ENCODE measurements at regions not wholly inside any gene's neighbourhood (a gene's known extent, or its start where the extent isn't known, plus 50 kb on each side); places are given as distances from the start of the nearest gene placed in this dataset.

- H3K4me3 ChIP-seq (ENCODE audit: low read depth in 1 of 2, low read length in 2 of 2), result no peak overlapping the region
- no peaks in the 10 kb centered on the region for H4K20me1 ChIP-seq (ENCODE audit: insufficient read depth, low read length)
- no peaks in the 10 kb centered on the region for H3K79me2 ChIP-seq (ENCODE audit: insufficient read depth, low read length)
- no peak for ATAC-seq (ENCODE audit: insufficient read depth, low read depth)
- H3K27ac ChIP-seq (ENCODE audit: low read length), result no peak overlapping the region
- no peaks in the 10 kb centered on the region for H3K4me1 ChIP-seq (ENCODE audit: insufficient read depth, low read length)
- H3K9ac ChIP-seq (ENCODE audit: low read depth, low read length), result no peak overlapping the region
- H3K4me2 ChIP-seq (ENCODE audit: insufficient read depth, low read length), result no peak overlapping the region
- no peak for DNase-seq
- H3K9me3 ChIP-seq (ENCODE audit: insufficient read depth, low read length, severe bottlenecking), result no peaks in the 10 kb centered on the region
- H3K36me3 ChIP-seq (ENCODE audit: insufficient read depth, low read length), result no peaks in the 10 kb centered on the region
- peaks cover 5% of the 10 kb centered on the region for H3K27me3 ChIP-seq (ENCODE audit: insufficient read depth, low read length, poor library complexity)
- H2AFZ ChIP-seq (ENCODE audit: low read depth, low read length), result no peak overlapping the region
- TF ChIP-seq EZH2 (IDR thresholded peaks at IDR 0.05; ENCODE audit: borderline replicate concordance, low read depth, low read length, severe bottlenecking) (no peak), CTCF (IDR thresholded peaks at IDR 0.05; ENCODE audit: borderline replicate concordance, extremely low read depth, low read length, poor library complexity, severe bottlenecking) (no peak)
These were observed 197.2 kb downstream of the C1orf94 start for GRCh38 chr1:34373912-34374311.

- H4K20me1 ChIP-seq (ENCODE audit: insufficient read depth, low read length), result no peaks in the 10 kb centered on the region
- no peaks in the 10 kb centered on the region for H3K36me3 ChIP-seq (ENCODE audit: insufficient read depth, low read length)
- H2AFZ ChIP-seq (ENCODE audit: low read depth, low read length), result no peak overlapping the region
- H3K4me3 ChIP-seq (ENCODE audit: low read depth in 1 of 2, low read length in 2 of 2), result no peak overlapping the region
- ATAC-seq (ENCODE audit: insufficient read depth, low read depth) (no peak), DNase-seq (no peak)
- H3K9me3 ChIP-seq (ENCODE audit: insufficient read depth, low read length, severe bottlenecking), result no peaks in the 10 kb centered on the region
- H3K4me2 ChIP-seq (ENCODE audit: insufficient read depth, low read length), result no peak overlapping the region
- no peak overlapping the region for H3K9ac ChIP-seq (ENCODE audit: low read depth, low read length)
- H3K27me3 ChIP-seq (ENCODE audit: insufficient read depth, low read length, poor library complexity), result peaks cover 7% of the 10 kb centered on the region
- H3K4me1 ChIP-seq (ENCODE audit: insufficient read depth, low read length), result no peaks in the 10 kb centered on the region
- H3K27ac ChIP-seq (ENCODE audit: low read length), result no peak overlapping the region
- no peaks in the 10 kb centered on the region for H3K79me2 ChIP-seq (ENCODE audit: insufficient read depth, low read length)
- TF ChIP-seq CTCF (IDR thresholded peaks at IDR 0.05; ENCODE audit: borderline replicate concordance, extremely low read depth, low read length, poor library complexity, severe bottlenecking), result no peak
- no peak for TF ChIP-seq EZH2 (IDR thresholded peaks at IDR 0.05; ENCODE audit: borderline replicate concordance, low read depth, low read length, severe bottlenecking)
These were observed 199.8 kb downstream of the C1orf94 start for GRCh38 chr1:34376531-34376930.

- ATAC-seq (ENCODE audit: insufficient read depth, low read depth) (no peak), DNase-seq (no peak)
- Histone ChIP-seq H3K36me3 (ENCODE audit: insufficient read depth, low read length) (no peaks in the 10 kb centered on the region), H3K27me3 (ENCODE audit: insufficient read depth, low read length, poor library complexity) (peaks cover 7% of the 10 kb centered on the region), H3K9ac (ENCODE audit: low read depth, low read length) (no peak overlapping the region), H3K79me2 (ENCODE audit: insufficient read depth, low read length) (no peaks in the 10 kb centered on the region), H3K4me2 (ENCODE audit: insufficient read depth, low read length) (no peak overlapping the region), H2AFZ (ENCODE audit: low read depth, low read length) (no peak overlapping the region), H4K20me1 (ENCODE audit: insufficient read depth, low read length) (no peaks in the 10 kb centered on the region), H3K27ac (ENCODE audit: low read length) (no peak overlapping the region), H3K4me1 (ENCODE audit: insufficient read depth, low read length) (no peaks in the 10 kb centered on the region), H3K9me3 (ENCODE audit: insufficient read depth, low read length, severe bottlenecking) (no peaks in the 10 kb centered on the region), H3K4me3 (ENCODE audit: low read depth in 1 of 2, low read length in 2 of 2) (no peak overlapping the region)
- TF ChIP-seq EZH2 (IDR thresholded peaks at IDR 0.05; ENCODE audit: borderline replicate concordance, low read depth, low read length, severe bottlenecking) (no peak), CTCF (IDR thresholded peaks at IDR 0.05; ENCODE audit: borderline replicate concordance, extremely low read depth, low read length, poor library complexity, severe bottlenecking) (no peak)
These were observed 202.5 kb downstream of the C1orf94 start for GRCh38 chr1:34378968-34379856.

All from DND-41 (cell line).